Kidney capillary endothelial cell (primary cell): ENCODE measurements at regions not wholly inside any gene's neighbourhood (a gene's known extent, or its start where the extent isn't known, plus 50 kb on each side); places are given as distances from the start of the nearest gene placed in this dataset.

Source experiments
- DNase-seq: peaks from one replicate; pipeline ENCODE4 v3.0.0-alpha.2; 2018; ENCODE audit warnings: low spot score

- no peak for DNase-seq
Observed at GRCh38 chr22:47610281-47610680, 847.8 kb downstream of the TBC1D22A start.

GRCh38 chr22:47609653-47610052, 847.2 kb downstream of the TBC1D22A start:
- DNase-seq: no peak

GRCh38 chr22:47608421-47608820, 846.0 kb downstream of the TBC1D22A start:
- no peak for DNase-seq

- DNase-seq: no peak
Observed at GRCh38 chr22:47607486-47607885, 845.0 kb downstream of the TBC1D22A start.

- DNase-seq: no peak
Observed at GRCh38 chr22:47606426-47606825, 844.0 kb downstream of the TBC1D22A start.

GRCh38 chr22:47605886-47606285, 843.4 kb downstream of the TBC1D22A start:
- DNase-seq: no peak

- no peak for DNase-seq
Observed at GRCh38 chr22:47605441-47605840, 843.0 kb downstream of the TBC1D22A start.

GRCh38 chr22:47604563-47604962, 842.1 kb downstream of the TBC1D22A start:
- DNase-seq: no peak

GRCh38 chr22:47602732-47603131, 840.3 kb downstream of the TBC1D22A start:
- DNase-seq: no peak

GRCh38 chr22:47601666-47602065, 839.2 kb downstream of the TBC1D22A start:
- no peak for DNase-seq

GRCh38 chr22:47600791-47601625, 838.6 kb downstream of the TBC1D22A start:
- no peak for DNase-seq

- no peak for DNase-seq
Observed at GRCh38 chr22:47600281-47600680, 837.8 kb downstream of the TBC1D22A start.

- DNase-seq: no peak
Observed at GRCh38 chr22:47599753-47600152, 837.3 kb downstream of the TBC1D22A start.

GRCh38 chr22:47598864-47599263, 836.4 kb downstream of the TBC1D22A start:
- no peak for DNase-seq

- DNase-seq: no peak
Observed at GRCh38 chr22:47597041-47597440, 834.6 kb downstream of the TBC1D22A start.

GRCh38 chr22:47596176-47596690, 833.8 kb downstream of the TBC1D22A start:
- DNase-seq: no peak

GRCh38 chr22:47594836-47595521, 832.5 kb downstream of the TBC1D22A start:
- no peak for DNase-seq

- no peak for DNase-seq
Observed at GRCh38 chr22:47593911-47594311, 831.5 kb downstream of the TBC1D22A start.

GRCh38 chr22:47593291-47593690, 830.8 kb downstream of the TBC1D22A start:
- no peak for DNase-seq

GRCh38 chr22:47592791-47593190, 830.3 kb downstream of the TBC1D22A start:
- DNase-seq: no peak

GRCh38 chr22:47591709-47592108, 829.3 kb downstream of the TBC1D22A start:
- DNase-seq: peak; percentile 13

- DNase-seq: no peak
Observed at GRCh38 chr22:47591016-47591415, 828.6 kb downstream of the TBC1D22A start.
